AG09309 (cell line): ENCODE measurements at regions not wholly inside any gene's neighbourhood (a gene's known extent, or its start where the extent isn't known, plus 50 kb on each side); places are given as distances from the start of the nearest gene placed in this dataset.

Source experiments
- DNase-seq: peaks from one replicate; pipeline ENCODE4 v3.0.0-alpha.2; 2010; ENCODE audit warnings: low read depth
- H3K4me3 ChIP-seq: 2 replicates; pipeline ENCODE4 v1.5.1; 2011; ENCODE audit warnings: mild to moderate bottlenecking, low read depth, low read length, moderate library complexity; ENCODE audit not compliant: control insufficient read depth
- CTCF ChIP-seq: IDR thresholded peaks from 2 replicates; pipeline ENCODE4 v1.5.1; 2011; ENCODE audit warnings: mild to moderate bottlenecking, low read depth, low read length, inconsistent platforms; ENCODE audit not compliant: insufficient read depth, control insufficient read depth; ENCODE audit errors: missing control alignments

- DNase-seq: no peak
- no peak overlapping the region for H3K4me3 ChIP-seq
- TF ChIP-seq CTCF: no peak
Observed at GRCh38 chr1:68696221-68696620, 199.3 kb upstream of the DEPDC1 start.

GRCh38 chr1:68703921-68704354 is 207.1 kb upstream of the DEPDC1 start:
- no peak for TF ChIP-seq CTCF
- H3K4me3 ChIP-seq: no peak overlapping the region
- no peak for DNase-seq

- no peak overlapping the region for H3K4me3 ChIP-seq
- TF ChIP-seq CTCF: no peak
- DNase-seq: no peak
Observed at GRCh38 chr1:68704800-68705443, 208.0 kb upstream of the DEPDC1 start.

GRCh38 chr1:68705466-68705865 is 208.6 kb upstream of the DEPDC1 start:
- no peak for TF ChIP-seq CTCF
- no peak for DNase-seq
- no peak overlapping the region for H3K4me3 ChIP-seq

- no peak overlapping the region for H3K4me3 ChIP-seq
- DNase-seq: no peak
- TF ChIP-seq CTCF: no peak
Observed at GRCh38 chr1:68706639-68707317, 209.9 kb upstream of the DEPDC1 start.

- DNase-seq: no peak
- TF ChIP-seq CTCF: no peak
- no peak overlapping the region for H3K4me3 ChIP-seq
Observed at GRCh38 chr1:68717330-68717729, 220.4 kb upstream of the DEPDC1 start.
